GM23338 (cell line): ENCODE measurements at regions not wholly inside any gene's neighbourhood (a gene's known extent, or its start where the extent isn't known, plus 50 kb on each side); places are given as distances from the start of the nearest gene placed in this dataset.

Experiments used
- ATAC-seq: fragments of 200-7000 bp; cut with Tn5 transposase; 3 replicates; pipeline ENCODE4 v1.9.1; 2020
- DNase-seq: peaks from one replicate; pipeline ENCODE4 v3.0.0-alpha.2; 2015; ENCODE audit warnings: low spot score
- H2AFZ ChIP-seq: fragments of 200-600 bp; sonication (generic); 2 replicates; pipeline ENCODE4 v1.8.0; 2016; ENCODE audit warnings: antibody characterized with exemption, mild to moderate bottlenecking, moderate library complexity
- H3F3A ChIP-seq: fragments of 200-600 bp; sonication (generic); replicated peaks from 2 replicates; pipeline ENCODE4 v1.8.0; 2017; ENCODE audit warnings: antibody characterized with exemption, mixed run types, low read depth
- H3K27ac ChIP-seq: fragments of 200-600 bp; sonication (generic); 2 replicates; pipeline ENCODE4 v1.6.1; 2016; ENCODE audit warnings: low read depth
- H3K27me3 ChIP-seq: fragments of 200-600 bp; sonication (generic); 2 replicates; pipeline ENCODE4 v1.8.0; 2016; ENCODE audit warnings: mild to moderate bottlenecking, mixed run types, moderate library complexity; ENCODE audit not compliant: insufficient read depth
- H3K36me3 ChIP-seq: fragments of 200-600 bp; sonication (generic); 2 replicates; pipeline ENCODE4 v1.8.0; 2016; ENCODE audit warnings: mild to moderate bottlenecking; ENCODE audit not compliant: insufficient read depth
- H3K4me1 ChIP-seq: fragments of 200-600 bp; sonication (generic); 2 replicates; pipeline ENCODE4 v1.8.0; 2016; ENCODE audit warnings: mild to moderate bottlenecking, moderate library complexity; ENCODE audit not compliant: insufficient read depth
- H3K4me2 ChIP-seq: fragments of 200-600 bp; sonication (generic); 2 replicates; pipeline ENCODE4 v1.7.1; 2017; ENCODE audit warnings: mixed run types
- H3K4me3 ChIP-seq: fragments of 200-600 bp; sonication (generic); 2 replicates; pipeline ENCODE4 v1.6.1; 2016; ENCODE audit warnings: mixed run types
- H3K79me2 ChIP-seq: fragments of 200-600 bp; sonication (generic); replicated peaks from 2 replicates; pipeline ENCODE4 v1.8.0; 2017; ENCODE audit warnings: mild to moderate bottlenecking; ENCODE audit not compliant: insufficient read depth
- H3K9me2 ChIP-seq: fragments of 200-600 bp; sonication (generic); 2 replicates; pipeline ENCODE4 v1.8.0; 2017; ENCODE audit not compliant: insufficient read depth
- H4K20me1 ChIP-seq: fragments of 200-600 bp; sonication (generic); replicated peaks from 2 replicates; pipeline ENCODE4 v1.8.0; 2017; ENCODE audit warnings: mild to moderate bottlenecking; ENCODE audit not compliant: insufficient read depth
- H3K27ac Mint-ChIP-seq: 2 replicates; pipeline ENCODE4 v1.8.0; 2020; ENCODE audit warnings: inconsistent platforms, mild to moderate bottlenecking, moderate library complexity, mixed read lengths
- H3K27me3 Mint-ChIP-seq: 3 replicates; pipeline ENCODE4 v1.8.0; 2022; ENCODE audit warnings: low read depth, mild to moderate bottlenecking, moderate library complexity, mixed read lengths, inconsistent platforms; ENCODE audit not compliant: insufficient read depth, poor library complexity
- H3K36me3 Mint-ChIP-seq: 3 replicates; pipeline ENCODE4 v1.8.0; 2021; ENCODE audit warnings: low read depth, mild to moderate bottlenecking, inconsistent platforms, moderate library complexity, mixed read lengths
- H3K4me1 Mint-ChIP-seq: 3 replicates; pipeline ENCODE4 v1.8.0; 2020; ENCODE audit warnings: mild to moderate bottlenecking, inconsistent platforms, mixed read lengths
- H3K4me3 Mint-ChIP-seq: 3 replicates; pipeline ENCODE4 v1.8.0; 2021; ENCODE audit warnings: moderate library complexity, mild to moderate bottlenecking, inconsistent platforms, mixed read lengths
- H3K9me3 Mint-ChIP-seq: 3 replicates; pipeline ENCODE4 v1.8.0; 2020; ENCODE audit warnings: moderate library complexity, mild to moderate bottlenecking, inconsistent platforms, mixed read lengths
- CREB1 ChIP-seq: fragments of 250-450 bp; sonication (Bioruptor Pico); IDR thresholded peaks from 2 replicates; pipeline ENCODE4 v1.5.0; 2020; ENCODE audit warnings: low read depth, mild to moderate bottlenecking, moderate library complexity
- CTCF ChIP-seq, 2 experiments: fragments of 200-600 bp in 1 of 2; sonication (generic) in 1 of 2; conservative IDR thresholded peaks; 2 replicates each; pipeline versions ENCODE4 v1.5.1 to v1.6.1; 2016 to 2017; ENCODE audit warnings: antibody characterized with exemption in 2 of 2, low read depth in 2 of 2, mild to moderate bottlenecking in 2 of 2, moderate library complexity in 1 of 2
- ETS1 ChIP-seq: IDR thresholded peaks from 2 replicates; pipeline ENCODE4 v1.6.1; 2016; ENCODE audit warnings: antibody characterized with exemption
- EZH2 ChIP-seq: fragments of 200-600 bp; sonication (generic); IDR thresholded peaks from one replicate; pipeline ENCODE4 v1.8.0; 2017; ENCODE audit warnings: antibody characterized with exemption, mild to moderate bottlenecking, low read depth; ENCODE audit not compliant: unreplicated experiment
- EZH2phosphoT487 ChIP-seq: fragments of 200-600 bp; sonication (generic); IDR thresholded peaks from one replicate; pipeline ENCODE4 v1.8.1; 2018; ENCODE audit warnings: antibody characterized with exemption; ENCODE audit not compliant: unreplicated experiment
- JUNB ChIP-seq: IDR thresholded peaks from one replicate; pipeline ENCODE4 v1.6.1; 2016; ENCODE audit warnings: antibody characterized with exemption; ENCODE audit not compliant: unreplicated experiment
- NANOG ChIP-seq: IDR thresholded peaks from 2 replicates; pipeline ENCODE4 v1.6.1; 2016; ENCODE audit warnings: antibody characterized with exemption, borderline replicate concordance
- POLR2AphosphoS5 ChIP-seq: IDR thresholded peaks from 2 replicates; pipeline ENCODE4 v1.6.1; 2016; ENCODE audit warnings: antibody characterized with exemption, low read depth
- STAT1 ChIP-seq: IDR thresholded peaks from one replicate; pipeline ENCODE4 v1.6.1; 2016; ENCODE audit warnings: antibody characterized with exemption; ENCODE audit not compliant: unreplicated experiment
- ZNF114 ChIP-seq: fragments of 250-450 bp; sonication (Bioruptor Pico); IDR thresholded peaks from 2 replicates; pipeline ENCODE4 v1.5.0; 2020; ENCODE audit warnings: mild to moderate bottlenecking, moderate library complexity
- ZNF331 ChIP-seq: fragments of 250-450 bp; sonication (Bioruptor Pico); IDR thresholded peaks from 2 replicates; pipeline ENCODE4 v1.5.0; 2020; ENCODE audit warnings: low read depth, mild to moderate bottlenecking, moderate library complexity
- ZNF462 ChIP-seq: fragments of 250-450 bp; sonication (Bioruptor Pico); IDR thresholded peaks from 2 replicates; pipeline ENCODE4 v1.5.0; 2020; ENCODE audit warnings: mild to moderate bottlenecking, moderate library complexity
- TF ChIP-seq, protein P1 (sequence below): IDR thresholded peaks from one replicate; pipeline ENCODE4 v1.6.1; 2018; ENCODE audit warnings: antibody characterized with exemption; ENCODE audit not compliant: unreplicated experiment

DNA sequence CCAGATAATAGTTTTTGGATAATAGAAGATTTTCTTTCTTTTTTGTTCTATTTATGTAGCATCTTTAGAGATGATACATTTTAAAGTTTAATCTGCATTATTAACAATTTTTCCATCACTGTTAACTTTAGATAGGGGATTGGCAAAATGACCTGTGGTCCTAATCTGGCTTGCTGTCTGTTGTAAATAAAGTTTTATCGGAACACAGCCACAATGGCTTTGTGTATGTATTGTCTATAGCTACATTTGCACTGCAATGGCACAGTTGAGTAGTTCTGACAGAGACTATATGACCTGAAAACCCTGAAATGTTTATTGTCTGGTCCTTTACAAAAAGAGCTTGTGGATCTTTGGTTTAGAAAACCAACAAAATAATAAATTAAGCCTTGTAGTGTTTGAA lies 97.0 kb upstream of the CERS6 start:
- H3K4me3 ChIP-seq, result no peak overlapping the region
- Mint-ChIP-seq H3K27ac (no peak overlapping the region), H3K27me3 (no peaks in the 10 kb centered on the region), H3K4me3 (no peak overlapping the region), H3K9me3 (peaks cover 3% of the 10 kb centered on the region; the same call in 2 of the 3 replicates), H3K4me1 (peaks cover 16% of the 10 kb centered on the region), H3K36me3 (no peaks in the 10 kb centered on the region)
- H3F3A ChIP-seq, result no peaks in the 10 kb centered on the region
- H3K27ac ChIP-seq, result no peak overlapping the region
- no peak overlapping the region for H3K4me2 ChIP-seq
- H3K9me2 ChIP-seq, result peaks cover 4% of the 10 kb centered on the region; the same call in 1 of the 2 replicates
- no peak for ATAC-seq
- DNase-seq, result no peak
- no peaks in the 10 kb centered on the region for H4K20me1 ChIP-seq
- no peaks in the 10 kb centered on the region for H3K36me3 ChIP-seq
- H3K27me3 ChIP-seq, result no peaks in the 10 kb centered on the region
- H2AFZ ChIP-seq, result no peak overlapping the region
- no peaks in the 10 kb centered on the region for H3K79me2 ChIP-seq
- TF ChIP-seq NANOG (no peak), EZH2 (no peak), CTCF (conservative IDR thresholded peaks at IDR 0.05; ENCODE audit: low read depth in 2 of 2) (no peak), ZNF114 (no peak), EZH2phosphoT487 (no peak), ZNF331 (no peak), STAT1 (no peak), JUNB (no peak), POLR2AphosphoS5 (no peak), ZNF462 (no peak), CREB1 (no peak), ETS1 (no peak)
- TF ChIP-seq, protein P1, sequence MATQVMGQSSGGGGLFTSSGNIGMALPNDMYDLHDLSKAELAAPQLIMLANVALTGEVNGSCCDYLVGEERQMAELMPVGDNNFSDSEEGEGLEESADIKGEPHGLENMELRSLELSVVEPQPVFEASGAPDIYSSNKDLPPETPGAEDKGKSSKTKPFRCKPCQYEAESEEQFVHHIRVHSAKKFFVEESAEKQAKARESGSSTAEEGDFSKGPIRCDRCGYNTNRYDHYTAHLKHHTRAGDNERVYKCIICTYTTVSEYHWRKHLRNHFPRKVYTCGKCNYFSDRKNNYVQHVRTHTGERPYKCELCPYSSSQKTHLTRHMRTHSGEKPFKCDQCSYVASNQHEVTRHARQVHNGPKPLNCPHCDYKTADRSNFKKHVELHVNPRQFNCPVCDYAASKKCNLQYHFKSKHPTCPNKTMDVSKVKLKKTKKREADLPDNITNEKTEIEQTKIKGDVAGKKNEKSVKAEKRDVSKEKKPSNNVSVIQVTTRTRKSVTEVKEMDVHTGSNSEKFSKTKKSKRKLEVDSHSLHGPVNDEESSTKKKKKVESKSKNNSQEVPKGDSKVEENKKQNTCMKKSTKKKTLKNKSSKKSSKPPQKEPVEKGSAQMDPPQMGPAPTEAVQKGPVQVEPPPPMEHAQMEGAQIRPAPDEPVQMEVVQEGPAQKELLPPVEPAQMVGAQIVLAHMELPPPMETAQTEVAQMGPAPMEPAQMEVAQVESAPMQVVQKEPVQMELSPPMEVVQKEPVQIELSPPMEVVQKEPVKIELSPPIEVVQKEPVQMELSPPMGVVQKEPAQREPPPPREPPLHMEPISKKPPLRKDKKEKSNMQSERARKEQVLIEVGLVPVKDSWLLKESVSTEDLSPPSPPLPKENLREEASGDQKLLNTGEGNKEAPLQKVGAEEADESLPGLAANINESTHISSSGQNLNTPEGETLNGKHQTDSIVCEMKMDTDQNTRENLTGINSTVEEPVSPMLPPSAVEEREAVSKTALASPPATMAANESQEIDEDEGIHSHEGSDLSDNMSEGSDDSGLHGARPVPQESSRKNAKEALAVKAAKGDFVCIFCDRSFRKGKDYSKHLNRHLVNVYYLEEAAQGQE, result no peak
- H3K4me1 ChIP-seq, result peaks cover 12% of the 10 kb centered on the region; the same call in 1 of the 2 replicates
